ENCODE measurements at regions not wholly inside any gene's neighbourhood (a gene's known extent, or its start where the extent isn't known, plus 50 kb on each side); places are given as distances from the start of the nearest gene placed in this dataset.
"Not testable (repeated sequence)": the region's sequence is repeated elsewhere in the genome, so short reads cannot be mapped to it uniquely, and the experiment has no call there.

DNA sequence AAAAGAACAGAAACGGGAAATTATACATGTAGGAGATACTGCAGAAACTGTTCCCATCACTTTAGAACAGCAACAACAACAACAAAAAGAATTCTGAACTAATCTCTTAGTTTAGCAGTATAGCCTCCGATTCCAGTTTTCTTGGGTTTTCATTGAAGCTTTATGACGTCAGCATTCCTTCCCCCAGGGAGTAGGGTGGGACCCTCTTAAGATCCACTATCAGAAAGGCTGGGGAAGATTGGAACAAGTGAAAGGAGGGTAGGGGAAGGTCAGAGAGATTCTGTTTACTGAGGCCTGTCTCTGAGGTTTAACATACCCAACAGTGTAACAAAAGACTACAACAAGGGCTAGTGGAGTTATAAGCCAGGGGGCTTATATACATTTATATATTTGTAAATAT, 121.4 kb upstream of the OLFM3 start:
- no TSS peak for BruUV-seq (replicated peaks)
- Histone ChIP-seq H3K27ac (ENCODE audit: low read length) (no peak overlapping the region), H3K4me1 (ENCODE audit: control insufficient read depth, insufficient read depth, low read length) (no peaks in the 10 kb centered on the region), H3K27me3 (ENCODE audit: control insufficient read depth, insufficient read depth, low read length) (no peaks in the 10 kb centered on the region), H3K36me3 (ENCODE audit: control insufficient read depth, insufficient read depth, low read length) (no peaks in the 10 kb centered on the region; the same call in 1 of the 2 replicates), H3K4me3 (ENCODE audit: low read depth in 2 of 2, low read length in 2 of 2) (no peak overlapping the region), H3K9me3 (ENCODE audit: control insufficient read depth, insufficient read depth, low read depth, low read length) (no peaks in the 10 kb centered on the region)
- intact Hi-C loops (cut with micrococcal nuclease; ENCODE audit: unreplicated experiment) (no loop called here), in situ Hi-C loops (cut with HindIII; ENCODE audit: low pct_unique_long_range_greater_than_20kb, low sequenced_read_pairs) (no loop called here)
- TF ChIP-seq TCF7L2 (IDR thresholded peaks at IDR 0.05; ENCODE audit: low read depth, low read length) (no peak), CTCF (IDR thresholded peaks at IDR 0.05) (no peak), POLR2AphosphoS5 (IDR thresholded peaks at IDR 0.05; ENCODE audit: low read depth, low read length) (no peak), SIN3A (IDR thresholded peaks at IDR 0.05; ENCODE audit: borderline replicate concordance, insufficient read depth, low read depth, low read length) (no peak)
- TF ChIP-seq, protein P1, sequence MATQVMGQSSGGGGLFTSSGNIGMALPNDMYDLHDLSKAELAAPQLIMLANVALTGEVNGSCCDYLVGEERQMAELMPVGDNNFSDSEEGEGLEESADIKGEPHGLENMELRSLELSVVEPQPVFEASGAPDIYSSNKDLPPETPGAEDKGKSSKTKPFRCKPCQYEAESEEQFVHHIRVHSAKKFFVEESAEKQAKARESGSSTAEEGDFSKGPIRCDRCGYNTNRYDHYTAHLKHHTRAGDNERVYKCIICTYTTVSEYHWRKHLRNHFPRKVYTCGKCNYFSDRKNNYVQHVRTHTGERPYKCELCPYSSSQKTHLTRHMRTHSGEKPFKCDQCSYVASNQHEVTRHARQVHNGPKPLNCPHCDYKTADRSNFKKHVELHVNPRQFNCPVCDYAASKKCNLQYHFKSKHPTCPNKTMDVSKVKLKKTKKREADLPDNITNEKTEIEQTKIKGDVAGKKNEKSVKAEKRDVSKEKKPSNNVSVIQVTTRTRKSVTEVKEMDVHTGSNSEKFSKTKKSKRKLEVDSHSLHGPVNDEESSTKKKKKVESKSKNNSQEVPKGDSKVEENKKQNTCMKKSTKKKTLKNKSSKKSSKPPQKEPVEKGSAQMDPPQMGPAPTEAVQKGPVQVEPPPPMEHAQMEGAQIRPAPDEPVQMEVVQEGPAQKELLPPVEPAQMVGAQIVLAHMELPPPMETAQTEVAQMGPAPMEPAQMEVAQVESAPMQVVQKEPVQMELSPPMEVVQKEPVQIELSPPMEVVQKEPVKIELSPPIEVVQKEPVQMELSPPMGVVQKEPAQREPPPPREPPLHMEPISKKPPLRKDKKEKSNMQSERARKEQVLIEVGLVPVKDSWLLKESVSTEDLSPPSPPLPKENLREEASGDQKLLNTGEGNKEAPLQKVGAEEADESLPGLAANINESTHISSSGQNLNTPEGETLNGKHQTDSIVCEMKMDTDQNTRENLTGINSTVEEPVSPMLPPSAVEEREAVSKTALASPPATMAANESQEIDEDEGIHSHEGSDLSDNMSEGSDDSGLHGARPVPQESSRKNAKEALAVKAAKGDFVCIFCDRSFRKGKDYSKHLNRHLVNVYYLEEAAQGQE (IDR thresholded peaks at IDR 0.05; ENCODE audit: insufficient read depth in 1 of 2, low read depth in 2 of 2, low read length in 1 of 2): no peak
- CTCF ChIA-PET: no interaction called here
- POLR2A ChIA-PET: no interaction called here
- DNase-seq (ENCODE audit: low read depth, low spot score) (no peak), ATAC-seq (no peak)

DNA sequence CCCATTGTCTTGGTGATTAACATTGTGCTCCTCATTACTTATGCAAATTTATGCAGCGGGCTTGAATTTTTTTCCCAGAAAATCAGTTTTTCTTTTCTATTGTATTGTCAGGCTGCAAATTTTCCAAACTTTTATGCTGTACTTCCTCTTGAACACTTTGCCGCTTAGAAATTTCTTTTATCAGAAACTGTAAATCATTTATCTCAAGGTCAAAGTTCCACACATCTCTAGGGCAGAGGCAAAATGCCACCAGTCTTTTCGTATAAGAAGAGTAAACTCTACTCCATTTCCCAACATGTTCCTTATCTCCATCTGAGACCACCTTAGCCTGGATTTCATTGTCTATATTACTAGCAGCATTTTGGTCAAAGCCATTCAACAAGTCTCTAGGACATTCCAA, 113.9 kb upstream of the OLFM3 start:
- ATAC-seq: no peak
- no peak for TF ChIP-seq POLR2AphosphoS5 (IDR thresholded peaks at IDR 0.05; ENCODE audit: low read depth, low read length)
- no peak for TF ChIP-seq TCF7L2 (IDR thresholded peaks at IDR 0.05; ENCODE audit: low read depth, low read length)
- TF ChIP-seq, protein P1 (IDR thresholded peaks at IDR 0.05; ENCODE audit: insufficient read depth in 1 of 2, low read depth in 2 of 2, low read length in 1 of 2): no peak
- no peak for TF ChIP-seq CTCF (IDR thresholded peaks at IDR 0.05)
- no peak for TF ChIP-seq SIN3A (IDR thresholded peaks at IDR 0.05; ENCODE audit: borderline replicate concordance, insufficient read depth, low read depth, low read length)
- ChIA-PET CTCF (no interaction called here), POLR2A (no interaction called here)
- Histone ChIP-seq H3K4me1 (ENCODE audit: control insufficient read depth, insufficient read depth, low read length) (no peaks in the 10 kb centered on the region), H3K36me3 (ENCODE audit: control insufficient read depth, insufficient read depth, low read length) (no peaks in the 10 kb centered on the region; the same call in 1 of the 2 replicates), H3K9me3 (ENCODE audit: control insufficient read depth, insufficient read depth, low read depth, low read length) (no peaks in the 10 kb centered on the region), H3K27ac (ENCODE audit: low read length) (no peak overlapping the region), H3K27me3 (ENCODE audit: control insufficient read depth, insufficient read depth, low read length) (no peaks in the 10 kb centered on the region), H3K4me3 (ENCODE audit: low read depth in 2 of 2, low read length in 2 of 2) (no peak overlapping the region)
- intact Hi-C loops (cut with micrococcal nuclease; ENCODE audit: unreplicated experiment) (no loop called here), in situ Hi-C loops (cut with HindIII; ENCODE audit: low pct_unique_long_range_greater_than_20kb, low sequenced_read_pairs) (no loop called here)
- no TSS peak for BruUV-seq (replicated peaks)
- no peak for DNase-seq (ENCODE audit: low read depth, low spot score)

- H3K27me3 ChIP-seq (ENCODE audit: control insufficient read depth, insufficient read depth, low read length); CTCF ChIA-PET; H3K4me1 ChIP-seq (ENCODE audit: control insufficient read depth, insufficient read depth, low read length); H3K9me3 ChIP-seq (ENCODE audit: control insufficient read depth, insufficient read depth, low read depth, low read length); H3K27ac ChIP-seq (ENCODE audit: low read length); POLR2A ChIA-PET; H3K4me3 ChIP-seq (ENCODE audit: low read depth in 2 of 2, low read length in 2 of 2); in situ Hi-C loops (cut with HindIII; ENCODE audit: low pct_unique_long_range_greater_than_20kb, low sequenced_read_pairs); BruUV-seq (replicated peaks); intact Hi-C loops (cut with micrococcal nuclease; ENCODE audit: unreplicated experiment); H3K36me3 ChIP-seq (ENCODE audit: control insufficient read depth, insufficient read depth, low read length); ATAC-seq; DNase-seq (ENCODE audit: low read depth, low spot score): not testable (repeated sequence)
Measured at GRCh38 chr1:102109493-102109892, 112.8 kb upstream of the OLFM3 start.

All from Panc1 (cell line).